ENCODE measurements at regions not wholly inside any gene's neighbourhood (a gene's known extent, or its start where the extent isn't known, plus 50 kb on each side); places are given as distances from the start of the nearest gene placed in this dataset.

GRCh38 chr7:114255404-114255841, 159.2 kb upstream of the FOXP2 start:
- no peak for TF ChIP-seq CTCF (conservative IDR thresholded peaks at IDR 0.05)
- H3K27me3 Mint-ChIP-seq: no peaks in the 10 kb centered on the region
- no peaks in the 10 kb centered on the region for H3K36me3 Mint-ChIP-seq
- H3K4me3 Mint-ChIP-seq: no peak overlapping the region
- H3K9me3 Mint-ChIP-seq: no peaks in the 10 kb centered on the region
- DNase-seq (ENCODE audit: extremely low spot score, unreplicated experiment): no peak
- no peak overlapping the region for H3K27ac Mint-ChIP-seq
- no peaks in the 10 kb centered on the region for H3K4me1 Mint-ChIP-seq (ENCODE audit: unreplicated experiment)

- Mint-ChIP-seq H3K4me3 (no peak overlapping the region), H3K9me3 (no peaks in the 10 kb centered on the region), H3K4me1 (ENCODE audit: unreplicated experiment) (no peaks in the 10 kb centered on the region), H3K36me3 (no peaks in the 10 kb centered on the region), H3K27me3 (no peaks in the 10 kb centered on the region), H3K27ac (no peak overlapping the region)
- TF ChIP-seq CTCF (conservative IDR thresholded peaks at IDR 0.05): no peak
- no peak for DNase-seq (ENCODE audit: extremely low spot score, unreplicated experiment)
Measured at GRCh38 chr7:114243646-114244045, 171.0 kb upstream of the FOXP2 start.

GRCh38 chr7:114242992-114243507, 171.6 kb upstream of the FOXP2 start:
- DNase-seq (ENCODE audit: extremely low spot score, unreplicated experiment): no peak

GRCh38 chr7:114229246-114229645, 185.4 kb upstream of the FOXP2 start:
- Mint-ChIP-seq H3K4me1 (ENCODE audit: unreplicated experiment) (no peaks in the 10 kb centered on the region), H3K4me3 (no peak overlapping the region), H3K36me3 (no peaks in the 10 kb centered on the region), H3K27ac (no peak overlapping the region), H3K27me3 (no peaks in the 10 kb centered on the region), H3K9me3 (peaks cover 3% of the 10 kb centered on the region)
- DNase-seq (ENCODE audit: extremely low spot score, unreplicated experiment): no peak
- TF ChIP-seq CTCF (conservative IDR thresholded peaks at IDR 0.05): no peak

More at GRCh38 chr7:114242992-114243507, 171.6 kb upstream of the FOXP2 start:
- H3K27me3 Mint-ChIP-seq: no peaks in the 10 kb centered on the region
- H3K4me3 Mint-ChIP-seq: no peak overlapping the region
- H3K36me3 Mint-ChIP-seq: no peaks in the 10 kb centered on the region
- H3K4me1 Mint-ChIP-seq (ENCODE audit: unreplicated experiment): no peaks in the 10 kb centered on the region
- TF ChIP-seq CTCF (conservative IDR thresholded peaks at IDR 0.05): no peak
- H3K9me3 Mint-ChIP-seq: no peaks in the 10 kb centered on the region
- no peak overlapping the region for H3K27ac Mint-ChIP-seq

GRCh38 chr7:114225784-114226183, 188.8 kb upstream of the FOXP2 start:
- H3K36me3 Mint-ChIP-seq: peaks cover 3% of the 10 kb centered on the region
- H3K4me3 Mint-ChIP-seq: no peak overlapping the region
- TF ChIP-seq CTCF (conservative IDR thresholded peaks at IDR 0.05): no peak
- no peak for DNase-seq (ENCODE audit: extremely low spot score, unreplicated experiment)
- no peak overlapping the region for H3K27ac Mint-ChIP-seq
- H3K27me3 Mint-ChIP-seq: no peaks in the 10 kb centered on the region
- no peaks in the 10 kb centered on the region for H3K4me1 Mint-ChIP-seq (ENCODE audit: unreplicated experiment)
- peaks cover 3% of the 10 kb centered on the region for H3K9me3 Mint-ChIP-seq

GRCh38 chr7:114218283-114218682, 196.3 kb upstream of the FOXP2 start:
- no peak overlapping the region for H3K27ac Mint-ChIP-seq
- no peak for TF ChIP-seq CTCF (conservative IDR thresholded peaks at IDR 0.05)
- no peak overlapping the region for H3K4me3 Mint-ChIP-seq
- no peaks in the 10 kb centered on the region for H3K27me3 Mint-ChIP-seq
- no peak for DNase-seq (ENCODE audit: extremely low spot score, unreplicated experiment)
- no peaks in the 10 kb centered on the region for H3K4me1 Mint-ChIP-seq (ENCODE audit: unreplicated experiment)
- H3K9me3 Mint-ChIP-seq: no peaks in the 10 kb centered on the region
- H3K36me3 Mint-ChIP-seq: peaks cover 3% of the 10 kb centered on the region

All from type B pancreatic cell (in vitro differentiated cells).